ENCODE measurements at regions not wholly inside any gene's neighbourhood (a gene's known extent, or its start where the extent isn't known, plus 50 kb on each side); places are given as distances from the start of the nearest gene placed in this dataset.
A peak's percentile ranks its signal among the peaks of the same experiment; 100 is the strongest.

GRCh38 chr2:21412944-21413443 lies 289.2 kb downstream of the TDRD15 start:
- no peaks in the 10 kb centered on the region for H3K36me3 ChIP-seq (ENCODE audit: control insufficient read depth, insufficient read depth, low read length)
- no peak for DNase-seq (ENCODE audit: extremely low read depth, insufficient read length)
- no peaks in the 10 kb centered on the region for H3K27me3 ChIP-seq (replicated peaks; ENCODE audit: control insufficient read depth, insufficient read depth, low read length)
- H3K4me3 ChIP-seq (replicated peaks; ENCODE audit: low read depth, low read length) = no peak overlapping the region
- no peak for TF ChIP-seq CTCF (IDR thresholded peaks at IDR 0.05; ENCODE audit: insufficient read depth, low read length, poor library complexity, severe bottlenecking)

GRCh38 chr2:21415234-21415633 lies 291.5 kb downstream of the TDRD15 start:
- no peak overlapping the region for H3K4me3 ChIP-seq (replicated peaks; ENCODE audit: low read depth, low read length)
- no peak for DNase-seq (ENCODE audit: extremely low read depth, insufficient read length)
- no peaks in the 10 kb centered on the region for H3K36me3 ChIP-seq (ENCODE audit: control insufficient read depth, insufficient read depth, low read length)
- H3K27me3 ChIP-seq (replicated peaks; ENCODE audit: control insufficient read depth, insufficient read depth, low read length) = no peaks in the 10 kb centered on the region; the same call in 1 of the 2 replicates
- TF ChIP-seq CTCF (IDR thresholded peaks at IDR 0.05; ENCODE audit: insufficient read depth, low read length, poor library complexity, severe bottlenecking) = peak; percentile 32

GRCh38 chr2:21416226-21416625 lies 292.5 kb downstream of the TDRD15 start:
- Histone ChIP-seq H3K36me3 (ENCODE audit: control insufficient read depth, insufficient read depth, low read length) (no peaks in the 10 kb centered on the region), H3K4me3 (replicated peaks; ENCODE audit: low read depth, low read length) (no peak overlapping the region), H3K27me3 (replicated peaks; ENCODE audit: control insufficient read depth, insufficient read depth, low read length) (no peaks in the 10 kb centered on the region; the same call in none of the 2 replicates)
- TF ChIP-seq CTCF (IDR thresholded peaks at IDR 0.05; ENCODE audit: insufficient read depth, low read length, poor library complexity, severe bottlenecking) = no peak
- DNase-seq (ENCODE audit: extremely low read depth, insufficient read length) = no peak

- DNase-seq (ENCODE audit: extremely low read depth, insufficient read length) = no peak
- Histone ChIP-seq H3K36me3 (ENCODE audit: control insufficient read depth, insufficient read depth, low read length) (no peaks in the 10 kb centered on the region), H3K4me3 (replicated peaks; ENCODE audit: low read depth, low read length) (no peak overlapping the region), H3K27me3 (replicated peaks; ENCODE audit: control insufficient read depth, insufficient read depth, low read length) (no peaks in the 10 kb centered on the region; the same call in none of the 2 replicates)
- no peak for TF ChIP-seq CTCF (IDR thresholded peaks at IDR 0.05; ENCODE audit: insufficient read depth, low read length, poor library complexity, severe bottlenecking)
These were observed 294.7 kb downstream of the TDRD15 start for GRCh38 chr2:21418456-21418855.

GRCh38 chr2:21420553-21421335 lies 297.0 kb downstream of the TDRD15 start:
- Histone ChIP-seq H3K27me3 (replicated peaks; ENCODE audit: control insufficient read depth, insufficient read depth, low read length) (no peaks in the 10 kb centered on the region; the same call in none of the 2 replicates), H3K36me3 (ENCODE audit: control insufficient read depth, insufficient read depth, low read length) (no peaks in the 10 kb centered on the region), H3K4me3 (replicated peaks; ENCODE audit: low read depth, low read length) (no peak overlapping the region)
- DNase-seq (ENCODE audit: extremely low read depth, insufficient read length) = no peak
- no peak for TF ChIP-seq CTCF (IDR thresholded peaks at IDR 0.05; ENCODE audit: insufficient read depth, low read length, poor library complexity, severe bottlenecking)
